Smooth muscle cell (in vitro differentiated cells): ENCODE measurements at regions not wholly inside any gene's neighbourhood (a gene's known extent, or its start where the extent isn't known, plus 50 kb on each side); places are given as distances from the start of the nearest gene placed in this dataset.

Source experiments
- DNase-seq: peaks from one replicate; lab custom pipeline; 2025; ENCODE audit not compliant: unreplicated experiment; lab: John Stamatoyannopoulos, UW
- H2AFZ ChIP-seq: fragments of 200-600 bp; sonication (generic); 2 replicates; pipeline ENCODE4 v1.6.0; 2016; ENCODE audit warnings: antibody characterized with exemption, low read depth, mild to moderate bottlenecking
- H3F3A ChIP-seq: fragments of 200-600 bp; sonication (generic); 2 replicates; pipeline ENCODE4 v1.6.0; 2017; ENCODE audit warnings: antibody characterized with exemption, low read depth
- H3K27ac ChIP-seq: fragments of 200-600 bp; sonication (generic); 2 replicates; pipeline ENCODE4 v1.5.1; 2016; ENCODE audit warnings: low read depth, mild to moderate bottlenecking
- H3K27me3 ChIP-seq: fragments of 200-600 bp; sonication (generic); 2 replicates; pipeline ENCODE4 v1.6.1; 2016; ENCODE audit warnings: low read depth, mild to moderate bottlenecking
- H3K36me3 ChIP-seq: fragments of 200-600 bp; sonication (generic); 2 replicates; pipeline ENCODE4 v1.5.1; 2016; ENCODE audit warnings: low read depth
- H3K4me1 ChIP-seq: fragments of 200-600 bp; sonication (generic); 2 replicates; pipeline ENCODE4 v1.5.1; 2016; ENCODE audit warnings: low read depth
- H3K4me2 ChIP-seq: fragments of 200-600 bp; sonication (generic); 2 replicates; pipeline ENCODE4 v1.6.0; 2016; ENCODE audit warnings: mild to moderate bottlenecking
- H3K4me3 ChIP-seq: fragments of 200-600 bp; sonication (generic); 2 replicates; pipeline ENCODE4 v1.5.1; 2016; ENCODE audit warnings: mild to moderate bottlenecking
- H3K79me2 ChIP-seq: fragments of 200-600 bp; sonication (generic); 2 replicates; pipeline ENCODE4 v1.6.0; 2016; ENCODE audit warnings: low read depth, mild to moderate bottlenecking
- H3K9ac ChIP-seq: fragments of 200-600 bp; sonication (generic); 2 replicates; pipeline ENCODE4 v1.6.0; 2016; ENCODE audit warnings: low read depth
- H3K9me3 ChIP-seq: fragments of 200-600 bp; sonication (generic); replicated peaks from 2 replicates; pipeline ENCODE4 v1.5.1; 2016; ENCODE audit warnings: low read depth
- H4K20me1 ChIP-seq: fragments of 200-600 bp; sonication (generic); 2 replicates; pipeline ENCODE4 v1.6.0; 2016; ENCODE audit warnings: low read depth
- WGBS: methylation state at CpG from one replicate; pipeline ENCODE4 v1.1.7; 2016; ENCODE audit warnings: low lambda C conversion rate; 5-methylcytosine and 5-hydroxymethylcytosine counted together
- TF ChIP-seq, protein P1 (sequence below): fragments of 200-600 bp; sonication (generic); IDR thresholded peaks from 2 replicates; pipeline ENCODE4 v1.5.1; 2017; ENCODE audit warnings: borderline replicate concordance, mild to moderate bottlenecking, antibody characterized with exemption; ENCODE audit not compliant: insufficient read depth, poor library complexity, severe bottlenecking

DNA sequence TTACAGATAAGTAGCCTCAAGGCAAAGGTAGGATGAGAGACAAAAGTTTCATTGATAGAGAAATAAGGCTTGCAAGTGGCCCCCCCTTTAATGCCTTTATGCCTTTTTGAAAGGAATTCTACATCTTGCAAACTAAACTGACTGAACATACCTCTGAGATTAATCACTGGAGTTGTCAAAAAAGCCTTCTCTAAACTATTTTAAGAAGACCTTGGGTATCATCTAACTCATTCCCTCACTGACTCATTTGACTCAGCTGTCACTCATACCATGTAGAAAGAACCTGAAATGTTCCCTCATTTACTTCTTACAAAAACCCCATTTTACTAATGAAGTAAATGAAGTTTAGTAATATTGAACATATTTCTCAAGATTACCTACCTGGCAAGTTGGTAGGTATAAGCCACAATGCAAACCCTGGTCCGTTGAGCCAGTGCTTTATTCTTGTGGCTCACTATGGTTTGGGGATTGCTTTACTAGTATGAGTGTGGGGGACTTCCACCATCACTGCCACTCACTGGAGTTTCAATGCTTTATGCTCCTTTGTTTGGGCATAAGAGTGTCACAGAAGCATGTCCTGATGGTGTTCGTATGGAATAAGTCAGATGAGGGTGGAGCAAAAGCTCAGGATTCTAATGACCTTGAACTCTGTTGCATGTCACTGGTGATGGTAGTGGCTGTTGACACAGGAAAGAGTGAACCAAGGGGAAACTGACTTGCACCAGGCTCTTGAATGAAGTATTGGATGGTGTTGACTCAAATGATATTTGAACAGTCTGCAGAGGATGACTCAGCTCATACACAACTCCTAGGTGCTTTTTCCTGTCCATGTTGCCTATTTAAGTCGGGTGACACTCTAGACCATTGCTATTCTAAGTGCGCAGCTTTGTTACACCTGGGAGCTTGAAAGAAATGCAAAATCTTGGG is 305.5 kb upstream of the EMCN start:
- Histone ChIP-seq H3K9me3 (no peaks in the 10 kb centered on the region), H3K4me1 (no peaks in the 10 kb centered on the region), H3K9ac (no peak overlapping the region), H3K36me3 (no peaks in the 10 kb centered on the region), H3K27me3 (no peaks in the 10 kb centered on the region), H3K27ac (no peak overlapping the region), H4K20me1 (no peaks in the 10 kb centered on the region), H3K79me2 (no peaks in the 10 kb centered on the region), H3K4me3 (no peak overlapping the region), H2AFZ (no peak overlapping the region), H3F3A (no peaks in the 10 kb centered on the region), H3K4me2 (no peak overlapping the region)
- no peak for DNase-seq
- 86% methylated on average over 4 of the region's 4 CpGs for WGBS
- TF ChIP-seq, protein P1, sequence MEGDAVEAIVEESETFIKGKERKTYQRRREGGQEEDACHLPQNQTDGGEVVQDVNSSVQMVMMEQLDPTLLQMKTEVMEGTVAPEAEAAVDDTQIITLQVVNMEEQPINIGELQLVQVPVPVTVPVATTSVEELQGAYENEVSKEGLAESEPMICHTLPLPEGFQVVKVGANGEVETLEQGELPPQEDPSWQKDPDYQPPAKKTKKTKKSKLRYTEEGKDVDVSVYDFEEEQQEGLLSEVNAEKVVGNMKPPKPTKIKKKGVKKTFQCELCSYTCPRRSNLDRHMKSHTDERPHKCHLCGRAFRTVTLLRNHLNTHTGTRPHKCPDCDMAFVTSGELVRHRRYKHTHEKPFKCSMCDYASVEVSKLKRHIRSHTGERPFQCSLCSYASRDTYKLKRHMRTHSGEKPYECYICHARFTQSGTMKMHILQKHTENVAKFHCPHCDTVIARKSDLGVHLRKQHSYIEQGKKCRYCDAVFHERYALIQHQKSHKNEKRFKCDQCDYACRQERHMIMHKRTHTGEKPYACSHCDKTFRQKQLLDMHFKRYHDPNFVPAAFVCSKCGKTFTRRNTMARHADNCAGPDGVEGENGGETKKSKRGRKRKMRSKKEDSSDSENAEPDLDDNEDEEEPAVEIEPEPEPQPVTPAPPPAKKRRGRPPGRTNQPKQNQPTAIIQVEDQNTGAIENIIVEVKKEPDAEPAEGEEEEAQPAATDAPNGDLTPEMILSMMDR = no peak

- no peak overlapping the region for H2AFZ ChIP-seq
These were observed 302.4 kb upstream of the EMCN start for GRCh38 chr4:100820249-100820648.

DNA sequence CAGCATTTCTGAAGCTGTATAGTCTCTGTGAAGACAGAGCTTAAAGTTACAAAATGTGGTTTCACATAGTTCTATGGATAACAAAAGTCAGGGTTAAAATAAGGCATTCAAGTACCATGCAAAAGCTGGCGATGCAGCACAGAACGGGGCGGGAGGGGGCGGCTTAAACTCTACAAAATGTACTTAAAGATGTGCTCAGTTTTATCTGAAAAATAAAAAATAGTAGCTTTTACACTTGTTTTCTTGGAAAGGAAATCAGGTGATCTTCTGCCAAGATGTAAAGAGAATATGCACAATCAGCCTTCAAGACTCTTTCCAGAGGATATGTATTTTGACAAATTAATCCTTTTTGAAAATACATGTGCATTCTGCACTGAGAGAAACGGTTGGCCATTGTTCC is 301.7 kb upstream of the EMCN start:
- no peaks in the 10 kb centered on the region for H3F3A ChIP-seq
- no peak overlapping the region for H3K9ac ChIP-seq
- no peaks in the 10 kb centered on the region for H4K20me1 ChIP-seq
- no peak overlapping the region for H3K27ac ChIP-seq
- no peaks in the 10 kb centered on the region for H3K27me3 ChIP-seq
- no peaks in the 10 kb centered on the region for H3K79me2 ChIP-seq
- H3K9me3 ChIP-seq = no peaks in the 10 kb centered on the region
- WGBS = 94% methylated on average over 5 of the region's 5 CpGs
- no peak overlapping the region for H2AFZ ChIP-seq
- TF ChIP-seq, protein P1 = no peak
- no peak for DNase-seq
- H3K36me3 ChIP-seq = no peaks in the 10 kb centered on the region
- no peak overlapping the region for H3K4me3 ChIP-seq
- no peak overlapping the region for H3K4me2 ChIP-seq
- H3K4me1 ChIP-seq = no peaks in the 10 kb centered on the region

More at GRCh38 chr4:100820249-100820648, 302.4 kb upstream of the EMCN start:
- no peaks in the 10 kb centered on the region for H4K20me1 ChIP-seq
- no peaks in the 10 kb centered on the region for H3K36me3 ChIP-seq
- no peaks in the 10 kb centered on the region for H3K27me3 ChIP-seq
- TF ChIP-seq, protein P1 = no peak
- no peaks in the 10 kb centered on the region for H3K79me2 ChIP-seq
- H3K4me1 ChIP-seq = no peaks in the 10 kb centered on the region
- DNase-seq = no peak
- no peaks in the 10 kb centered on the region for H3F3A ChIP-seq
- no peak overlapping the region for H3K9ac ChIP-seq
- H3K4me3 ChIP-seq = no peak overlapping the region
- H3K4me2 ChIP-seq = no peak overlapping the region
- no peak overlapping the region for H3K27ac ChIP-seq
- 87% methylated on average over 3 of the region's 3 CpGs for WGBS
- H3K9me3 ChIP-seq = no peaks in the 10 kb centered on the region
